ENCODE measurements at regions not wholly inside any gene's neighbourhood (a gene's known extent, or its start where the extent isn't known, plus 50 kb on each side); places are given as distances from the start of the nearest gene placed in this dataset.

- Histone ChIP-seq H3K4me1 (no peaks in the 10 kb centered on the region), H3K36me3 (no peaks in the 10 kb centered on the region), H3K27ac (no peak overlapping the region), H3K4me3 (no peak overlapping the region), H3K9me3 (no peaks in the 10 kb centered on the region), H3K27me3 (no peaks in the 10 kb centered on the region)
- no peak for TF ChIP-seq POLR2A (IDR thresholded peaks at IDR 0.05)
- TF ChIP-seq CTCF (IDR thresholded peaks at IDR 0.05): no peak
- no peak for DNase-seq
- intact Hi-C loops (cut with DNase I; ENCODE audit: low total_unique reads): no loop called here
Measured at GRCh38 chr20:60171738-60172137, 213.5 kb downstream of the CDH26 start.

GRCh38 chr20:60172346-60172984 lies 214.2 kb downstream of the CDH26 start:
- H3K36me3 ChIP-seq: no peaks in the 10 kb centered on the region
- TF ChIP-seq CTCF (IDR thresholded peaks at IDR 0.05) (no peak), POLR2A (IDR thresholded peaks at IDR 0.05) (no peak)
- no peaks in the 10 kb centered on the region for H3K9me3 ChIP-seq
- H3K27me3 ChIP-seq: no peaks in the 10 kb centered on the region
- intact Hi-C loops (cut with DNase I; ENCODE audit: low total_unique reads): no loop called here
- no peak overlapping the region for H3K27ac ChIP-seq
- no peaks in the 10 kb centered on the region for H3K4me1 ChIP-seq
- no peak for DNase-seq
- no peak overlapping the region for H3K4me3 ChIP-seq

- Histone ChIP-seq H3K27me3 (no peaks in the 10 kb centered on the region), H3K9me3 (no peaks in the 10 kb centered on the region), H3K4me1 (no peaks in the 10 kb centered on the region), H3K27ac (no peak overlapping the region), H3K36me3 (no peaks in the 10 kb centered on the region), H3K4me3 (no peak overlapping the region)
- intact Hi-C loops (cut with DNase I; ENCODE audit: low total_unique reads): no loop called here
- TF ChIP-seq CTCF (IDR thresholded peaks at IDR 0.05) (no peak), POLR2A (IDR thresholded peaks at IDR 0.05) (no peak)
- no peak for DNase-seq
Measured at GRCh38 chr20:60177080-60177479, 218.9 kb downstream of the CDH26 start.

GRCh38 chr20:60180986-60181385 lies 222.8 kb downstream of the CDH26 start:
- Histone ChIP-seq H3K36me3 (no peaks in the 10 kb centered on the region), H3K4me1 (no peaks in the 10 kb centered on the region), H3K4me3 (no peak overlapping the region), H3K27ac (no peak overlapping the region), H3K27me3 (no peaks in the 10 kb centered on the region), H3K9me3 (peaks cover 0 to 5% of the 10 kb centered on the region in 2 donors)
- no peak for TF ChIP-seq POLR2A (IDR thresholded peaks at IDR 0.05)
- TF ChIP-seq CTCF (IDR thresholded peaks at IDR 0.05): no peak
- intact Hi-C loops (cut with DNase I; ENCODE audit: low total_unique reads): no loop called here
- DNase-seq: no peak

- Histone ChIP-seq H3K27ac (no peak overlapping the region), H3K4me3 (no peak overlapping the region), H3K4me1 (no peaks in the 10 kb centered on the region), H3K9me3 (peaks cover 0 to 5% of the 10 kb centered on the region in 2 donors), H3K27me3 (no peaks in the 10 kb centered on the region), H3K36me3 (no peaks in the 10 kb centered on the region)
- intact Hi-C loops (cut with DNase I; ENCODE audit: low total_unique reads): no loop called here
- TF ChIP-seq CTCF (IDR thresholded peaks at IDR 0.05) (no peak), POLR2A (IDR thresholded peaks at IDR 0.05) (no peak)
- no peak for DNase-seq
Measured at GRCh38 chr20:60186412-60186811, 228.2 kb downstream of the CDH26 start.

Data from uterus (tissue), 3 donors.